Stimulated activated CD8-positive, alpha-beta memory T cell treated with anti-CD3 and anti-CD28 coated beads, Interleukin-4, amount 100 ng/mL, for 1 hour (primary cell): ENCODE measurements at regions not wholly inside any gene's neighbourhood (a gene's known extent, or its start where the extent isn't known, plus 50 kb on each side); places are given as distances from the start of the nearest gene placed in this dataset.
"Not testable (repeated sequence)": the region's sequence is repeated elsewhere in the genome, so short reads cannot be mapped to it uniquely, and the experiment has no call there.

Experiments used
- DNase-seq, 2 donors: peaks; one replicate each; pipeline ENCODE4 v3.0.0-alpha.2; 2020; ENCODE audit warnings: low read depth in 2 of 2, low spot score in 1 of 2

- no peak for DNase-seq
These were observed 235.7 kb downstream of the ENC1 start for GRCh38 chr5:74404574-74405508.

DNA sequence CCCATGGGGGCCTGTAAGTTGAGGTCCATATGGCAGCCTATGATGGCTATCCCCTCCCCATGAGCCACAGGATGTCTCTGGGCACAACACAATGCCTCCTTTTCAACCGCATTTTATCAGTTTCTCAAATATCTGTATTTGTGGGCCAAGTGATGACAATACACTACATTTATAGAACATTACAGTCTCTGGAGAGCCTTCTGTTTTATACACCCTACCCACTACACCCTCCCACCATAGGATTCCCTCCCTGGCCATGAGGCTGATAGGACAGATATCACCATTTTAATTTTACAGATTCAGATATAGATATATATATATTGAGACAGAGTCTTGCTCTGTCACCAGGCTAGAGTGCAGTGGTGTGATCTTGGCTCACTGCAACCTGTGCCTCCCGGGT lies 236.8 kb downstream of the ENC1 start:
- no peak for DNase-seq

DNA sequence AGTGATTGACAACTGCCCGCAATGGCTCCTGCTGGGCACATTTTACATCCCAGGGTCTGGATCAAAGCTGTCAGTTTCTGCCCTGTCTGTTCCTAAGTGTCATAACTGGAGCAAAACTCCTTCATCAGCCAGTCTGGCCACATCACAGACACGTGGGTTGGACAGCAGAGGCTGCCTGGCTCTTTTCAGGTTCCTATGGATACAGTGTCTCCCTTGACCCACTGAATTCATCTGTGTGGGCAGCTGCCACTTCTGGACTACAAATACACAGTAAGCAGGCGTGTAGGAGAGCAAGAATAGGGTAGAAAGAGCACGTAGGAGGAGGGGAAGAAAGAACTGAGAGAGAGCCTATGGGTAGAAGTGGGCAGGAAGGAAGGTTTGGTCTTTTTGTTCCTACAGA lies 238.0 kb downstream of the ENC1 start:
- no peak for DNase-seq

- DNase-seq = no peak
These were observed 238.6 kb downstream of the ENC1 start for GRCh38 chr5:74401946-74402320.

- no peak for DNase-seq
These were observed 239.1 kb downstream of the ENC1 start for GRCh38 chr5:74401281-74401945.

DNA sequence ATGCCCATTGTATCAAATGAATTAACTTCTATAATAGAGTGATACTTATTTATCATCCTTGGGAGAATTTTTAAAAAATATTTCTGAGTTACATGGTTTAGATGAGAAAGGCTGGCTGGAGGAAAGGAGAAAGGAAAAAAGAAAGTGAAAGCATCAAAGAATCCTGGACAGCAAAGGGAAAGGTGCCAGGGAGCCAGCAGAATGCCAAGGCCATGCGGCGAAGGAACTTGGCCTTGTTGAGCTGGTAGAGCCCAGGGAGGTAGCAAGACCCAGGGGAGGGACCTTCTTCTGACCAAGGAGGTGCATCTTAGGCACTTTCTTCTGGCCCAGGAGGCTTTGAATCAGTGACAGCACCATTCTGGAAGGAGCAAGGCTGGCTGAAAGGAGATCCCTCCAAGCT lies 240.5 kb downstream of the ENC1 start:
- no peak for DNase-seq

- DNase-seq = no peak
These were observed 243.5 kb downstream of the ENC1 start for GRCh38 chr5:74396913-74397622.

- no peak for DNase-seq
These were observed 245.3 kb downstream of the ENC1 start for GRCh38 chr5:74394916-74395880.

DNA sequence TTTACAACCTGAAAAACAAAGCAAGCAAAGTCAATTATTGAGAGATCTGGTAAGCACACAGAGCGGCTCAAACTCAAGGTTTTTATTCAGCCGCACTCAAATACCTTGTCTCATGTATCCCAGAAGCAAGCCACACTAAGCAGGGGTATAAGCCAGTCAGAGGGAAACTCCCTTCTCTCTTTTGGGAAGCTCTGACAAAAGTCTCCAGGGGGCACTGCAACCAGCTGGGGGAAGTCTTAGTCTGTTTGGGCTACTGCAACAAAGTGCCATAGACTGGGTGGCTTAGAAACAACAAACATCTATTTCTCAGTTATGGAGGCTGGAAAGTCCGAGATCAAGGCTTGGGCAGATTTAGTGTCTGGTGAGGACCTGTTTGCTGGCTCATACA lies 246.0 kb downstream of the ENC1 start:
- DNase-seq = no peak

GRCh38 chr5:74393943-74394342 lies 246.6 kb downstream of the ENC1 start:
- no peak for DNase-seq

GRCh38 chr5:74392711-74393351 lies 247.7 kb downstream of the ENC1 start:
- no peak for DNase-seq

GRCh38 chr5:74391410-74391809 lies 249.1 kb downstream of the ENC1 start:
- DNase-seq = no peak

DNA sequence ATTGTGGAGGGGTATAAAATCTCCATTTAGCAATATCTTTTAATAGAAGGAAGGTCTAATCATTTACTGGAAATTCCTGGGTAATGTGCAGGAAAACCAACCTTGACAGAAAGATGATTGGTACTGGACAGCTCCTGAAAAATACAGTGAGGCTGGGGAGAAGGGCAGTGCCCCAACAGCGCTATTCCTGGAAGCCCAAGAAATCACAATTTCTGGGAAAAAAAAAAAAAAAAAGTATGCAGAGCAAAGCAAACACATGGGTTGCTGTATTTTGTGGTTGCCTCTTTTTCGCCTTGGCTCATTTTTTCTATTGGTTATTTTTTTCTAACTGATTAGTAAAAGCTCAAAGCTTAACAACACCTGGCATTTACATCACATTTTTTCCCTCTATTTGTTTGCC lies 249.7 kb downstream of the ENC1 start:
- no peak for DNase-seq

DNA sequence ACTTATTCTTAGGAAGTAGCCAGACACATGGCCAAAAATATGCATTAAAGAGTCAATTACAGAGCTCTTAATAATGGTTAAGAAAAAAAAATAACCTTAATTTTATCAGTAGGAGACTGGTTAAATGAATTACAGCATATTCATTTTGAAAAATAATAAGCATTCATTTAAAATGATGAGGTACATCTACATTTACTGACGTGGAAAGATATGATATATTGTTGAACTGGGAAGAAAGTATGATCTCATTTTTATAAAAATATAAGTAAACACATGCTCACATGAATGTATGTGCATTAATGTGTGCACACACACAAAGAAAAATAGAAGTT lies 250.3 kb downstream of the ENC1 start:
- no peak for DNase-seq

- DNase-seq = no peak
These were observed 250.8 kb downstream of the ENC1 start for GRCh38 chr5:74389531-74390305.

DNA sequence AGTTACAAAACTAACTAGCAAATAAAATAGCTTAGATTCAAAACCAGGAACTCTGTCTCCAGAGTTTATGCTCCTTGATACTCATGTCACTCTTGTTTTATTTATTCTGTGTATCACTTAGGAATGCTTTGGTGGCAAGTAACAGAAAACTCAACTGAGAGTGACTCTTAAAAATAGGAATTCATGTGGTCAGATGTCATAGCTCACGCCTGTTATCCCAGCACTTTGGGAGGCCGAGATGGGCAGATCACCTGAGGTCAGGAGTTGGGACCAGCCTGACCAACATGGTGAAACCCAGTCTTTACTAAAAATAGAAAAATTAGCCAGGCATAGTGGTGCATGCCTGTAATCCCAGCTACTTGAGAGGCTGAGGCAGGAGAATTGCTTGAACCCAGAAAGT lies 252.1 kb downstream of the ENC1 start:
- not testable (repeated sequence) for DNase-seq

DNA sequence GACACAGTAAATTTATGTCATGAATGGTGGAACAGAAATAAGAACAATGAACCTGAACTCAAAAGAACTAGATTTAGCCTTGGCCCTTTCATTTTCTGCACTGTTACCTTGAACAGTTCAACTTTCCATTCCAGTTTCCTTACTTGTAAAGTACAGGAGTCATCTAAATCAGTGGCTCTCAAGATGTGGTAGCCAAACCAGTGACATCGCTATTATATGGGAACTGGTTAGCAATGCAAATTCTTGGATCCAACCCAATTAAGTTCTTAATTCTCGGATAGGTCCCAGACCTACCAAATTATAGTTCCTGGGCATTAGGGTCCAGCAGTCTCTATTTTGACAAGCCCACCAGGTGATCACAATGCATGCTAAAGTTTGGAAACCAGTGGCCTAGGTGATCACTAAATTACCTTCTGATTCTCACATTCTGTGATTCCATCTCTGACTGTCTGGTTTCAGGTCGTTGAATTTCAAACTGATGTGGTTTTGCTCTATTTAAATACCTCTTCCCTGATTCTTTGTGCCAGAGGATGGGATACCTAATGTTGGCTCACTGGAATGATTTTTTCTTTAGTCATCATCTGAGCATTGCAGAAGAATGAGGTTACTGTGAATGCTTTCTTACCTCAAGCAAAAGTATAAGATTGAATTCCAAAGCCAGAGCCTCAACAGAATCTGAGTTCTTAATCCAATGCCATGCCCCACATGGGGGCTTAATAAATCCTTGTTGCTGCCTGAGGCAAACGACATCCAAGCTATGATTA lies 253.8 kb downstream of the ENC1 start:
- DNase-seq = no peak

DNA sequence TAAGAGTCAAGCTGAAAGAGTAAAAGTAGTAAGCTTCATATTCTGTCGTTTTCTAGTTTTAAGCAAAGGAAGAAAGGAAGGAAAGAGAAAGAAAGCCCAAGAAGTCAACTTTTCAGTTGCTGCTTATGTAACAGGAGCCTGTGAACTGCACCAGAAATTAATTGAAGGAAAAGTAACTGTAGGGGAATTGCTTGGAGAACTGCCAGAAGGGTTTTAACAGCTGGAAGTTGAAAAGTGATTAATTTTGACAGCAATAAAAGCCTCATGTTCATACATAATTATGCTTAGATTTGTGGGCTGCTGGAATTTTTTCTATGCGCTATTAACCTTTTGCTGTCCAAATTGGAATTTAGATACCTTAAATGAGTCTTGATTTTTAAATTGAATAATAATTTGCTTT lies 255.7 kb downstream of the ENC1 start:
- DNase-seq = no peak

GRCh38 chr5:74382987-74383593 lies 257.4 kb downstream of the ENC1 start:
- no peak for DNase-seq
